HFF-Myc (cell line): ENCODE measurements at regions not wholly inside any gene's neighbourhood (a gene's known extent, or its start where the extent isn't known, plus 50 kb on each side); places are given as distances from the start of the nearest gene placed in this dataset.

Experiments used
- DNase-seq: peaks from one replicate; pipeline ENCODE4 v3.0.0-alpha.2; 2011; ENCODE audit warnings: low read depth; ENCODE audit errors: extremely low read depth
- H3K4me3 ChIP-seq: replicated peaks from 2 replicates; pipeline ENCODE4 v1.5.1; 2011; ENCODE audit warnings: low read depth, mild to moderate bottlenecking, control low read depth, low read length
- CTCF ChIP-seq: IDR thresholded peaks from 2 replicates; pipeline ENCODE4 v1.5.1; 2012; ENCODE audit warnings: mild to moderate bottlenecking, low read depth, low read length, control low read depth; ENCODE audit errors: missing control alignments

GRCh38 chr1:221468546-221468945 lies 273.3 kb downstream of the DUSP10 start:
- DNase-seq = no peak
- TF ChIP-seq CTCF = no peak

GRCh38 chr1:221469476-221469875 lies 272.4 kb downstream of the DUSP10 start:
- no peak for TF ChIP-seq CTCF
- no peak for DNase-seq
- H3K4me3 ChIP-seq = no peak overlapping the region

More at GRCh38 chr1:221468546-221468945, 273.3 kb downstream of the DUSP10 start:
- H3K4me3 ChIP-seq = no peak overlapping the region

GRCh38 chr1:221470000-221470698 lies 271.7 kb downstream of the DUSP10 start:
- no peak for TF ChIP-seq CTCF
- no peak for DNase-seq
- H3K4me3 ChIP-seq = no peak overlapping the region

GRCh38 chr1:221473411-221473810 lies 268.5 kb downstream of the DUSP10 start:
- no peak for DNase-seq
- TF ChIP-seq CTCF = no peak
- H3K4me3 ChIP-seq = no peak overlapping the region

- no peak for TF ChIP-seq CTCF
- H3K4me3 ChIP-seq = no peak overlapping the region
- no peak for DNase-seq
Measured at GRCh38 chr1:221477252-221477651, 264.6 kb downstream of the DUSP10 start.

GRCh38 chr1:221478050-221478949 lies 263.6 kb downstream of the DUSP10 start:
- TF ChIP-seq CTCF = peak; percentile 88
- DNase-seq = peak; percentile 75
- no peak overlapping the region for H3K4me3 ChIP-seq
